Calu3 (cell line): ENCODE measurements at regions not wholly inside any gene's neighbourhood (a gene's known extent, or its start where the extent isn't known, plus 50 kb on each side); places are given as distances from the start of the nearest gene placed in this dataset.

Experiments
- BruUV-seq: library from RNA; stranded (reverse); fragments of 400-500 nt; replicated peaks from 2 replicates; lab custom pipeline; 2021; lab: Mats Ljungman, UMichigan
- CTCF ChIA-PET: fragments of 300-600 bp; sonication (Branson Sonifier 250); formaldehyde crosslinking; loops from one replicate; lab custom pipeline; 2022; ENCODE audit warnings: antibody characterized with exemption; lab: Charles Lee
- DNase-seq: peaks from one replicate; pipeline ENCODE4 v3.0.0; 2022
- H3K27ac Mint-ChIP-seq: one replicate; pipeline ENCODE4 v1.8.0; 2022; ENCODE audit warnings: mixed read lengths; ENCODE audit not compliant: unreplicated experiment
- H3K27me3 Mint-ChIP-seq: one replicate; pipeline ENCODE4 v1.8.0; 2022; ENCODE audit warnings: mixed read lengths; ENCODE audit not compliant: unreplicated experiment
- H3K36me3 Mint-ChIP-seq: one replicate; pipeline ENCODE4 v1.8.0; 2022; ENCODE audit warnings: mild to moderate bottlenecking, moderate library complexity, mixed read lengths; ENCODE audit not compliant: insufficient read depth, unreplicated experiment
- H3K4me1 Mint-ChIP-seq: one replicate; pipeline ENCODE4 v1.8.0; 2022; ENCODE audit warnings: mild to moderate bottlenecking, low read depth, mixed read lengths; ENCODE audit not compliant: unreplicated experiment
- H3K4me3 Mint-ChIP-seq: one replicate; pipeline ENCODE4 v1.8.0; 2022; ENCODE audit warnings: mild to moderate bottlenecking, low read depth, moderate library complexity, mixed read lengths; ENCODE audit not compliant: unreplicated experiment
- H3K9me3 Mint-ChIP-seq: one replicate; pipeline ENCODE4 v1.8.0; 2022; ENCODE audit warnings: low read depth, mixed read lengths; ENCODE audit not compliant: unreplicated experiment
- CTCF ChIP-seq: fragments of 200-600 bp; IDR thresholded peaks from one replicate; pipeline ENCODE4 v1.8.0; 2022; ENCODE audit warnings: antibody characterized with exemption; ENCODE audit not compliant: unreplicated experiment
- intact Hi-C: fragments of 100-400 bp; cut with micrococcal nuclease; formaldehyde crosslinking; loops from one replicate; pipeline ENCODE4 v1.10.0; 2022; ENCODE audit not compliant: unreplicated experiment

- no peak for TF ChIP-seq CTCF
- Mint-ChIP-seq H3K4me3 (no peak overlapping the region), H3K4me1 (no peaks in the 10 kb centered on the region), H3K36me3 (no peaks in the 10 kb centered on the region), H3K27ac (no peak overlapping the region), H3K27me3 (no peaks in the 10 kb centered on the region), H3K9me3 (peaks cover 5% of the 10 kb centered on the region)
- DNase-seq, result no peak
- CTCF ChIA-PET, result no interaction called here
- intact Hi-C loops, result no loop called here
- BruUV-seq, result no TSS peak
Observed at GRCh38 chr1:232153652-232154051, 476.3 kb downstream of the SIPA1L2 start.

GRCh38 chr1:232150770-232151548 lies 479.0 kb downstream of the SIPA1L2 start:
- no peak overlapping the region for H3K4me3 Mint-ChIP-seq
- CTCF ChIA-PET, result no interaction called here
- no peak for DNase-seq
- TF ChIP-seq CTCF, result no peak
- H3K27ac Mint-ChIP-seq, result no peak overlapping the region
- no peaks in the 10 kb centered on the region for H3K4me1 Mint-ChIP-seq
- intact Hi-C loops, result no loop called here
- peaks cover 6% of the 10 kb centered on the region for H3K9me3 Mint-ChIP-seq
- no peaks in the 10 kb centered on the region for H3K27me3 Mint-ChIP-seq
- H3K36me3 Mint-ChIP-seq, result no peaks in the 10 kb centered on the region
- BruUV-seq, result no TSS peak

- no peak for DNase-seq
- Mint-ChIP-seq H3K27ac (no peak overlapping the region), H3K36me3 (no peaks in the 10 kb centered on the region), H3K9me3 (peaks cover 8% of the 10 kb centered on the region), H3K4me3 (no peak overlapping the region), H3K27me3 (no peaks in the 10 kb centered on the region), H3K4me1 (no peaks in the 10 kb centered on the region)
- CTCF ChIA-PET, result interaction anchor here (0.6 kb wide), 1 partner anchor 22 kb away, joined by 3 read pairs; no protein-coding TSS in a partner anchor
- intact Hi-C loops, result no loop called here
- BruUV-seq, result no TSS peak
- TF ChIP-seq CTCF, result no peak
Observed at GRCh38 chr1:232149287-232150201, 480.4 kb downstream of the SIPA1L2 start.

GRCh38 chr1:232147215-232147614 lies 482.7 kb downstream of the SIPA1L2 start:
- DNase-seq, result no peak
- Mint-ChIP-seq H3K9me3 (peaks cover 8% of the 10 kb centered on the region), H3K4me1 (no peaks in the 10 kb centered on the region), H3K36me3 (no peaks in the 10 kb centered on the region), H3K4me3 (no peak overlapping the region), H3K27me3 (no peaks in the 10 kb centered on the region), H3K27ac (no peak overlapping the region)
- no peak for TF ChIP-seq CTCF
- CTCF ChIA-PET, result no interaction called here
- intact Hi-C loops, result no loop called here
- no TSS peak for BruUV-seq
